OCI-LY3 (cell line): ENCODE measurements at regions not wholly inside any gene's neighbourhood (a gene's known extent, or its start where the extent isn't known, plus 50 kb on each side); places are given as distances from the start of the nearest gene placed in this dataset.

Experiments used
- H2AFZ ChIP-seq: fragments of 200-600, 300-600 bp; shearing (Covaris generic); 2 replicates; pipeline ENCODE4 v1.6.0; 2014; ENCODE audit warnings: antibody characterized with exemption, low read depth, low read length
- H3K27ac ChIP-seq: fragments of 200-600, 300-600 bp; sonication (generic); 2 replicates; pipeline ENCODE4 v1.5.1; 2014; ENCODE audit warnings: mild to moderate bottlenecking, low read length, moderate library complexity, mixed read lengths
- H3K27me3 ChIP-seq: fragments of 200-600, 300-600 bp; sonication (generic); 2 replicates; pipeline ENCODE4 v1.6.1; 2014; ENCODE audit warnings: low read depth, low read length, mixed read lengths
- H3K36me3 ChIP-seq: fragments of 200-600, 300-600 bp; sonication (generic); replicated peaks from 2 replicates; pipeline ENCODE3; 2014; ENCODE audit warnings: low read depth, low read length, mixed read lengths
- H3K4me1 ChIP-seq: fragments of 300-600, 200-600 bp; sonication (generic); 2 replicates; pipeline ENCODE4 v1.6.1; 2014; ENCODE audit warnings: low read length, mixed read lengths
- H3K4me2 ChIP-seq: fragments of 200-600, 300-600 bp; sonication (generic); 2 replicates; pipeline ENCODE4 v1.6.1; 2014; ENCODE audit warnings: low read length, mixed read lengths
- H3K4me3 ChIP-seq: fragments of 300-600, 200-600 bp; sonication (generic); 2 replicates; pipeline ENCODE4 v1.5.1; 2014; ENCODE audit warnings: antibody characterized with exemption, mild to moderate bottlenecking, low read length, moderate library complexity
- H3K79me2 ChIP-seq: fragments of 300-600, 200-600 bp; shearing (Covaris generic); 2 replicates; pipeline ENCODE4 v1.6.1; 2014; ENCODE audit warnings: mild to moderate bottlenecking, low read length, mixed read lengths
- H3K9ac ChIP-seq: fragments of 300-600, 200-600 bp; shearing (Covaris generic); 2 replicates; pipeline ENCODE4 v1.6.0; 2014; ENCODE audit warnings: mild to moderate bottlenecking, low read length, moderate library complexity
- H3K9me3 ChIP-seq: fragments of 200-600, 300-600 bp; shearing (Covaris generic); 2 replicates; pipeline ENCODE4 v1.6.1; 2014; ENCODE audit warnings: low read length, mixed read lengths; ENCODE audit not compliant: insufficient read depth
- H4K20me1 ChIP-seq: fragments of 200-600, 300-600 bp; sonication (generic); 2 replicates; pipeline ENCODE4 v1.6.1; 2016; ENCODE audit warnings: low read length, mixed read lengths; ENCODE audit not compliant: insufficient read depth
- CTCF ChIP-seq: fragments of 200-600, 300-600 bp; sonication (generic); IDR thresholded peaks from 2 replicates; pipeline ENCODE4 v1.5.1; 2014; ENCODE audit warnings: antibody characterized with exemption, low read length, low read depth
- EZH2phosphoT487 ChIP-seq: fragments of 200-600 bp; shearing (Covaris generic); IDR thresholded peaks from 2 replicates; pipeline ENCODE4 v1.6.1; 2018; ENCODE audit warnings: antibody characterized with exemption, mixed run types, low read depth

GRCh38 chr13:56923626-56924140, 217.0 kb upstream of the PRR20A start:
- Histone ChIP-seq H3K27me3 (no peaks in the 10 kb centered on the region), H3K79me2 (no peaks in the 10 kb centered on the region), H3K27ac (no peak overlapping the region), H3K9me3 (no peaks in the 10 kb centered on the region), H3K36me3 (no peaks in the 10 kb centered on the region), H2AFZ (no peak overlapping the region), H3K4me3 (no peak overlapping the region), H3K4me2 (no peak overlapping the region), H3K9ac (no peak overlapping the region), H3K4me1 (no peaks in the 10 kb centered on the region; the same call in 1 of the 2 replicates), H4K20me1 (no peaks in the 10 kb centered on the region)
- no peak for TF ChIP-seq EZH2phosphoT487
- no peak for TF ChIP-seq CTCF

- no peaks in the 10 kb centered on the region for H3K9me3 ChIP-seq
- H3K9ac ChIP-seq = no peak overlapping the region
- H3K36me3 ChIP-seq = no peaks in the 10 kb centered on the region
- TF ChIP-seq EZH2phosphoT487 = no peak
- no peak for TF ChIP-seq CTCF
- no peak overlapping the region for H3K4me2 ChIP-seq
- no peaks in the 10 kb centered on the region; the same call in 1 of the 2 replicates for H3K4me1 ChIP-seq
- H4K20me1 ChIP-seq = no peaks in the 10 kb centered on the region
- H3K79me2 ChIP-seq = no peaks in the 10 kb centered on the region
- no peak overlapping the region for H2AFZ ChIP-seq
- no peaks in the 10 kb centered on the region for H3K27me3 ChIP-seq
- H3K4me3 ChIP-seq = no peak overlapping the region
- no peak overlapping the region for H3K27ac ChIP-seq
Measured at GRCh38 chr13:56924401-56924800, 216.3 kb upstream of the PRR20A start.

- Histone ChIP-seq H3K36me3 (no peaks in the 10 kb centered on the region), H3K79me2 (no peaks in the 10 kb centered on the region), H3K4me2 (no peak overlapping the region), H3K27me3 (no peaks in the 10 kb centered on the region), H3K4me1 (no peaks in the 10 kb centered on the region), H3K9ac (no peak overlapping the region), H3K4me3 (no peak overlapping the region), H2AFZ (no peak overlapping the region), H4K20me1 (no peaks in the 10 kb centered on the region), H3K9me3 (no peaks in the 10 kb centered on the region), H3K27ac (no peak overlapping the region)
- TF ChIP-seq CTCF = no peak
- TF ChIP-seq EZH2phosphoT487 = no peak
Measured at GRCh38 chr13:56932104-56932503, 208.6 kb upstream of the PRR20A start.

- Histone ChIP-seq H3K9ac (no peak overlapping the region), H3K4me2 (no peak overlapping the region), H3K4me1 (peaks cover 7% of the 10 kb centered on the region), H3K4me3 (no peak overlapping the region), H3K9me3 (no peaks in the 10 kb centered on the region), H3K27ac (no peak overlapping the region), H4K20me1 (no peaks in the 10 kb centered on the region), H2AFZ (no peak overlapping the region), H3K27me3 (no peaks in the 10 kb centered on the region), H3K79me2 (no peaks in the 10 kb centered on the region), H3K36me3 (no peaks in the 10 kb centered on the region)
- TF ChIP-seq CTCF = no peak
Measured at GRCh38 chr13:56953965-56954364, 186.8 kb upstream of the PRR20A start.
